ENCODE measurements at regions not wholly inside any gene's neighbourhood (a gene's known extent, or its start where the extent isn't known, plus 50 kb on each side); places are given as distances from the start of the nearest gene placed in this dataset.

DNA sequence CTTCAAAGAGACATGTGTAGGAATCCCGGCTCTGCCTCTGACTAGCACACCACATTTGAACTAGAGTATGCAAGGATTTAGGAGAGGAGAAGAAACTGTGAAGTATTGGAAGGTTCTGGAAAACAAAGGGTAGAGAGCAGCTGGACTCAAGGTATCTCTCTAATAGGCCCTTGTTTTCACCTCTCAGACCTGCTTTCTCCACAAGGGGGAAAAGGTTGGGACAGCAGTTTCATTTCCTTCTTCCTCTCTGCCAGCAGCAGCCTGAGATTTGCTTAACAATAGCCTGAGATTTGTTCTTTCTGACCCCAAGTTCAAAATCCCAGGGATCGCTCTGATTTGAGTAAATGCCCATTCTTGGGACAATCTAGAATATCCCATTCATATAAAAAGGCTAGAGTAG lies 430.6 kb upstream of the MCTP2 start:
- no peaks in the 10 kb centered on the region for H3K27me3 ChIP-seq (ENCODE audit: control insufficient read depth in 2 of 2, insufficient read depth in 2 of 2, low read length in 2 of 2)
- ATAC-seq (no peak), FAIRE-seq (no peak), DNase-seq (ENCODE audit: extremely low read depth in 1 of 4, low spot score in 3 of 4) (no peak)
- H3K4me1 ChIP-seq (replicated peaks in 1 of 2; ENCODE audit: control insufficient read depth in 2 of 2, insufficient read depth in 2 of 2, low read length in 2 of 2): no peaks in the 10 kb centered on the region
- no peaks in the 10 kb centered on the region for H3K9me3 ChIP-seq (replicated peaks; ENCODE audit: control insufficient read depth, insufficient read depth, low read depth, low read length)
- H3K79me2 ChIP-seq (ENCODE audit: control insufficient read depth, insufficient read depth, low read length): no peaks in the 10 kb centered on the region
- intact Hi-C loops (cut with micrococcal nuclease) (no loop called here), in situ Hi-C loops (cut with MboI) (no loop called here)
- no peak overlapping the region for H3K9ac ChIP-seq (ENCODE audit: insufficient read depth in 1 of 2, low read depth in 2 of 2, low read length in 2 of 2)
- ChIA-PET POLR2A (no interaction called here), CTCF (ENCODE audit: low intra/inter-chr PET ratio) (no interaction called here)
- no peak overlapping the region for H2AFZ ChIP-seq (ENCODE audit: low read depth, low read length)
- H3K9me1 ChIP-seq (ENCODE audit: control insufficient read depth, insufficient read depth, low read length): no peaks in the 10 kb centered on the region
- BruUV-seq (replicated peaks): no TSS peak
- H3K36me3 ChIP-seq (ENCODE audit: control insufficient read depth, insufficient read depth, low read length): no peaks in the 10 kb centered on the region
- WGBS (ENCODE audit: insufficient coverage, low coverage, missing lambda C conversion rate): 0% methylated on average over 2 of the region's 2 CpGs
- no peak overlapping the region for H3K27ac ChIP-seq (ENCODE audit: extremely low read depth, low read depth, low read length)
- H3K4me3 ChIP-seq: no peak overlapping the region
- no peaks in the 10 kb centered on the region for H4K20me1 ChIP-seq (replicated peaks; ENCODE audit: control insufficient read depth, insufficient read depth, low read length)
- no peak overlapping the region for H3K4me2 ChIP-seq (ENCODE audit: insufficient read depth, low read length)
- TF ChIP-seq CBX2 (IDR thresholded peaks at IDR 0.05; ENCODE audit: insufficient read depth, low read length, poor library complexity, severe bottlenecking) (no peak), ZNF407 (IDR thresholded peaks at IDR 0.05; ENCODE audit: low read depth) (no peak), RBFOX2 (IDR thresholded peaks at IDR 0.05; ENCODE audit: low read depth, low read length) (no peak), HSF4 (CRISPR knock-in tag; IDR thresholded peaks at IDR 0.05; ENCODE audit: borderline replicate concordance) (no peak), ZNF224 (CRISPR knock-in tag; IDR thresholded peaks at IDR 0.05) (no peak)

Data from K562 (cell line).